Fibroblast of villous mesenchyme (primary cell): ENCODE measurements at regions not wholly inside any gene's neighbourhood (a gene's known extent, or its start where the extent isn't known, plus 50 kb on each side); places are given as distances from the start of the nearest gene placed in this dataset.
"Not testable (repeated sequence)": the region's sequence is repeated elsewhere in the genome, so short reads cannot be mapped to it uniquely, and the experiment has no call there.

Experiments used
- DNase-seq: peaks from one replicate; pipeline ENCODE4 v3.0.0-alpha.2; 2010; ENCODE audit warnings: low read depth
- H3K4me3 ChIP-seq: 2 replicates; pipeline ENCODE4 v1.5.1; 2011; ENCODE audit warnings: low read depth, mild to moderate bottlenecking, low read length
- CTCF ChIP-seq: IDR thresholded peaks from 2 replicates; pipeline ENCODE4 v1.5.1; 2012; ENCODE audit warnings: low read depth, mild to moderate bottlenecking, low read length; ENCODE audit not compliant: insufficient read depth

GRCh38 chr16:72729552-72729951 lies 318.4 kb downstream of the ZFHX3 start:
- not testable (repeated sequence) for H3K4me3 ChIP-seq, DNase-seq

GRCh38 chr16:72728516-72728915 lies 319.4 kb downstream of the ZFHX3 start:
- H3K4me3 ChIP-seq = no peak overlapping the region
- TF ChIP-seq CTCF = no peak
- no peak for DNase-seq

GRCh38 chr16:72727565-72727964 lies 320.4 kb downstream of the ZFHX3 start:
- no peak for DNase-seq
- no peak for TF ChIP-seq CTCF
- no peak overlapping the region for H3K4me3 ChIP-seq

- no peak overlapping the region for H3K4me3 ChIP-seq
- TF ChIP-seq CTCF = no peak
- DNase-seq = no peak
Measured at GRCh38 chr16:72725643-72726042, 322.3 kb downstream of the ZFHX3 start.

- DNase-seq = peak; percentile 28
- TF ChIP-seq CTCF = no peak
- H3K4me3 ChIP-seq = no peak overlapping the region
Measured at GRCh38 chr16:72723781-72724180, 324.1 kb downstream of the ZFHX3 start.

- no peak overlapping the region for H3K4me3 ChIP-seq
- DNase-seq = no peak
- TF ChIP-seq CTCF = no peak
Measured at GRCh38 chr16:72722552-72722951, 325.4 kb downstream of the ZFHX3 start.

- DNase-seq = no peak
- no peak for TF ChIP-seq CTCF
Measured at GRCh38 chr16:72721981-72722380, 325.9 kb downstream of the ZFHX3 start.

More at GRCh38 chr16:72721981-72722380, 325.9 kb downstream of the ZFHX3 start:
- no peak overlapping the region for H3K4me3 ChIP-seq
